Heart right ventricle (tissue), 16 donors: ENCODE measurements at regions not wholly inside any gene's neighbourhood (a gene's known extent, or its start where the extent isn't known, plus 50 kb on each side); places are given as distances from the start of the nearest gene placed in this dataset.

Source experiments
- ATAC-seq, 8 donors: fragments of 200-7000 bp; cut with Tn5 transposase; one replicate each; pipeline ENCODE4 v1.9.1; 2020; ENCODE audit warnings: mild to moderate bottlenecking in 8 of 8, moderate library complexity in 8 of 8, moderate number of reproducible peaks in 1 of 8
- DNase-seq, 2 donors: peaks; one replicate each; pipeline ENCODE4 v3.0.0-alpha.2; 2020
- H3K27ac ChIP-seq, 10 donors: fragments of 200-600 bp; sonication (generic) in 2 of 10; one replicate each; pipeline versions ENCODE4 v1.5.0 to v1.8.0; 2020 to 2022; ENCODE audit warnings: mild to moderate bottlenecking in 3 of 10
- H3K27me3 ChIP-seq, 7 donors: fragments of 200-600 bp; one replicate each; pipeline ENCODE4 v1.8.0; 2021 to 2022; ENCODE audit warnings: mild to moderate bottlenecking in 2 of 7
- H3K36me3 ChIP-seq, 9 donors: fragments of 200-600 bp; sonication (generic) in 1 of 9; one replicate each; pipeline versions ENCODE4 v1.5.0 to v1.8.0; 2020 to 2022; ENCODE audit warnings: mild to moderate bottlenecking in 2 of 9
- H3K4me1 ChIP-seq, 9 donors: fragments of 200-600 bp; sonication (generic) in 1 of 9; one replicate each; pipeline versions ENCODE4 v1.5.0 to v1.8.0; 2020 to 2022; ENCODE audit warnings: mild to moderate bottlenecking in 4 of 9
- H3K4me3 ChIP-seq, 10 donors: fragments of 200-600 bp; sonication (generic) in 2 of 10; one replicate each; pipeline versions ENCODE4 v1.5.0 to v1.8.0; 2020 to 2022; ENCODE audit warnings: mild to moderate bottlenecking in 7 of 10, moderate library complexity in 2 of 10
- H3K9me3 ChIP-seq, 11 donors: fragments of 200-600 bp in 10 of 11; sonication (generic) in 2 of 11; one replicate each; pipeline versions ENCODE4 v1.5.0 to v1.8.0; 2013 to 2022; ENCODE audit warnings: mild to moderate bottlenecking in 2 of 11, control low read depth in 1 of 11, moderate library complexity in 1 of 11
- WGBS, 2 donors: extraction: QIAGEN DNeasy Blood & Tissue Kit; methylation state at CpG; one replicate each; pipeline ENCODE4 v1.1.7; 2013; ENCODE audit warnings: inconsistent platforms in 1 of 2; 5-methylcytosine and 5-hydroxymethylcytosine counted together
- intact Hi-C, 10 donors: fragments of 100-400 bp; cut with DNase I; formaldehyde crosslinking; loops; one replicate each; pipeline versions ENCODE4 v1.11.1 to v1.14.2; 2022
- TF ChIP-seq, protein P1 (sequence below), 9 donors: fragments of 200-600 bp; sonication (generic) in 2 of 9; IDR thresholded peaks; one replicate each; pipeline versions ENCODE4 v1.5.0 to v1.8.0; 2021 to 2022; ENCODE audit warnings: antibody characterized with exemption in 9 of 9, mild to moderate bottlenecking in 5 of 9, moderate library complexity in 1 of 9
- donor health status: Arrhythmogenic right ventricular cardiomyopathy.
- donor health status: ischemic (EF 13 %, LVEDD 7.1; RV severe dilation, severe dysfunction).
- donor health status: healthy with polysubstance abuse.
- donor health status: DM: no; HTN: yes; CAD: no.
- donor health status: DM: no; HTN: no; CAD: no.
- donor health status: ischemic (EF 25% LVEDD 6.9; RV normal size, moderate dysfunction).
- donor health status: ischemic (EF 25% LVEDD 5.7; RV mildly dilated, moderate dysfunction).
- donor health status: healthy.
- donor health status: DM: yes; HTN: yes; CAD: no.
- donor health status: Ischemic cardiomyopathy.
- donor health status: ischemic (EF 35%, LVEDD 5.7; RV mildly dilated, moderate dysfunction).
- donor health status: nonischemic (EF 11% LVEDD 7.7; RV severe dilation, severe dysfunction).
- donor health status: DM: yes; HTN: yes; CAD: no.
- donor health status: PGD.
- donor health status: ischemic (EF 29% LVEDD 5.4; RV normal size, mild dysfunction).
- donor health status: nonischemic (EF 23%, LVEDD 6.1; RV moderate dilation, normal function).

DNA sequence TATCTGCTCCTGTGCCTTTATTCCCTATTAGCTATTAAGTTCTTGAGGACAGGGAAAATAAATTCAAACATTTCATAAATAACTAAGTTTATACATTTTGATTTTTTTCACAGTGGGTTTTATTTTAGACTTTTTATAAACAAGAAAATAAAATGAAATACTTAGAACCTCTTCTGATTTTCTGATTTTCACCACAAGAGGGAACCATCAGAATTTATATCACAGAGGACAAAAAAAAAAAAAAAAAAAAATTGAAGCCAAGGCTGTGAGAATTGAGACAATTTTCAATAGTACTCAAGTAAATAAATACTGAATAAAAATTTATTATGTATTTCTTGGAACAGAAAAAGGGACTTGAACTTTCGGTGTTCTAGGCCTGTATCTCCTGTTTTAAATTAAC is 288.1 kb downstream of the SH3BGRL start:
- Histone ChIP-seq H3K36me3 (no peaks in the 10 kb centered on the region), H3K27me3 (no peaks in the 10 kb centered on the region), H3K27ac (no peak overlapping the region), H3K9me3 (peaks cover 0 to 14% (median 0%) of the 10 kb centered on the region in 11 donors), H3K4me3 (no peak overlapping the region), H3K4me1 (no peaks in the 10 kb centered on the region)
- ATAC-seq (no peak), DNase-seq (no peak)
- WGBS, 2 donors: 40% methylated on average over 1 of the region's 1 CpG
- TF ChIP-seq, protein P1, sequence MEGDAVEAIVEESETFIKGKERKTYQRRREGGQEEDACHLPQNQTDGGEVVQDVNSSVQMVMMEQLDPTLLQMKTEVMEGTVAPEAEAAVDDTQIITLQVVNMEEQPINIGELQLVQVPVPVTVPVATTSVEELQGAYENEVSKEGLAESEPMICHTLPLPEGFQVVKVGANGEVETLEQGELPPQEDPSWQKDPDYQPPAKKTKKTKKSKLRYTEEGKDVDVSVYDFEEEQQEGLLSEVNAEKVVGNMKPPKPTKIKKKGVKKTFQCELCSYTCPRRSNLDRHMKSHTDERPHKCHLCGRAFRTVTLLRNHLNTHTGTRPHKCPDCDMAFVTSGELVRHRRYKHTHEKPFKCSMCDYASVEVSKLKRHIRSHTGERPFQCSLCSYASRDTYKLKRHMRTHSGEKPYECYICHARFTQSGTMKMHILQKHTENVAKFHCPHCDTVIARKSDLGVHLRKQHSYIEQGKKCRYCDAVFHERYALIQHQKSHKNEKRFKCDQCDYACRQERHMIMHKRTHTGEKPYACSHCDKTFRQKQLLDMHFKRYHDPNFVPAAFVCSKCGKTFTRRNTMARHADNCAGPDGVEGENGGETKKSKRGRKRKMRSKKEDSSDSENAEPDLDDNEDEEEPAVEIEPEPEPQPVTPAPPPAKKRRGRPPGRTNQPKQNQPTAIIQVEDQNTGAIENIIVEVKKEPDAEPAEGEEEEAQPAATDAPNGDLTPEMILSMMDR (IDR thresholded peaks at IDR 0.05): no peak
- intact Hi-C loops: no loop called here

- DNase-seq: no peak
- Histone ChIP-seq H3K36me3 (no peaks in the 10 kb centered on the region), H3K4me1 (no peaks in the 10 kb centered on the region), H3K27me3 (no peaks in the 10 kb centered on the region), H3K27ac (no peak overlapping the region), H3K4me3 (no peak overlapping the region), H3K9me3 (peaks cover 0 to 11% (median 0%) of the 10 kb centered on the region in 11 donors)
- 84 to 86% methylated on average over 2 of the region's 2 CpGs for WGBS, 2 donors
- TF ChIP-seq, protein P1 (IDR thresholded peaks at IDR 0.05): no peak
- ATAC-seq: no peak
- intact Hi-C loops: no loop called here
Measured at GRCh38 chrX:81527881-81528440, 326.1 kb downstream of the SH3BGRL start.

- Histone ChIP-seq H3K27me3 (no peaks in the 10 kb centered on the region), H3K9me3 (peaks cover 0 to 1% (median 0%) of the 10 kb centered on the region in 11 donors), H3K36me3 (no peaks in the 10 kb centered on the region), H3K4me1 (no peaks in the 10 kb centered on the region), H3K4me3 (no peak overlapping the region), H3K27ac (no peak overlapping the region)
- ATAC-seq (no peak), DNase-seq (no peak)
- TF ChIP-seq, protein P1 (IDR thresholded peaks at IDR 0.05): no peak
- 55 to 62% methylated on average over 3 of the region's 3 CpGs for WGBS, 2 donors
- intact Hi-C loops: no loop called here
Measured at GRCh38 chrX:81537723-81538122, 335.8 kb downstream of the SH3BGRL start.

DNA sequence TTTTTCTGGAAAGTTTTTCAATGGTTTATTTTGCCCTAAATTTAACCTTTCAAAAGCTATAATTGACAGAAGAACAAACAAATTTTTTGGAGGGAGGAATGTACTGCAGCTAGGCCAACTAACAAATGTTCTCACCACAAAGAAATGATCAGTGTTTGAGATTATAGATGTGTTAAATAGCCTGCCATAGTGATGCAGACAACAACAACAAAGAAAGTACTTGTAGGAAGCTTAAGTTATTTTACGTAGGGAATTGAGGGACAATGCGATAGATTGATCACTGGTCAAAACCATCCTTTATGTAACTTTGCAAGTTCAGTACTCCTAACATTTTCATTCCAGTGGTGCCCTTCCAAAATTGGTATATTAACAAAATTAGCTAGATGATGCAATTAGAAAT is 340.4 kb downstream of the SH3BGRL start:
- TF ChIP-seq, protein P1 (IDR thresholded peaks at IDR 0.05): no peak
- 90 to 91% methylated on average over 2 of the region's 2 CpGs for WGBS, 2 donors
- DNase-seq: no peak
- Histone ChIP-seq H3K4me1 (no peaks in the 10 kb centered on the region), H3K36me3 (no peaks in the 10 kb centered on the region), H3K4me3 (no peak overlapping the region), H3K9me3 (peaks cover 0 to 24% (median 0%) of the 10 kb centered on the region in 11 donors), H3K27ac (no peak overlapping the region), H3K27me3 (no peaks in the 10 kb centered on the region)
- intact Hi-C loops: no loop called here
- ATAC-seq: no peak
